Epidermal melanocyte (primary cell): ENCODE measurements at regions not wholly inside any gene's neighbourhood (a gene's known extent, or its start where the extent isn't known, plus 50 kb on each side); places are given as distances from the start of the nearest gene placed in this dataset.

Source experiments
- DNase-seq: peaks from one replicate; pipeline ENCODE4 v3.0.0; 2011; ENCODE audit warnings: low spot score; ENCODE audit not compliant: insufficient read length

- DNase-seq: no peak
Measured at GRCh38 chr4:137075586-137075985, 456.7 kb downstream of the PCDH18 start.

- DNase-seq: no peak
Measured at GRCh38 chr4:137070614-137071013, 461.7 kb downstream of the PCDH18 start.

GRCh38 chr4:137069473-137069872, 462.8 kb downstream of the PCDH18 start:
- DNase-seq: no peak

- DNase-seq: no peak
Measured at GRCh38 chr4:137067735-137068134, 464.6 kb downstream of the PCDH18 start.

GRCh38 chr4:137065311-137065710, 467.0 kb downstream of the PCDH18 start:
- DNase-seq: no peak

- DNase-seq: no peak
Measured at GRCh38 chr4:137063961-137064360, 468.3 kb downstream of the PCDH18 start.

- no peak for DNase-seq
Measured at GRCh38 chr4:137043184-137043583, 489.1 kb downstream of the PCDH18 start.

GRCh38 chr4:137039370-137039769, 492.9 kb downstream of the PCDH18 start:
- no peak for DNase-seq

GRCh38 chr4:137032222-137032621, 500.1 kb downstream of the PCDH18 start:
- no peak for DNase-seq

- DNase-seq: no peak
Measured at GRCh38 chr4:137029026-137029425, 503.3 kb downstream of the PCDH18 start.

- no peak for DNase-seq
Measured at GRCh38 chr4:137025484-137026059, 506.7 kb downstream of the PCDH18 start.

- no peak for DNase-seq
Measured at GRCh38 chr4:137015426-137016409, 516.6 kb downstream of the PCDH18 start.

GRCh38 chr4:137000432-137000831, 531.9 kb downstream of the PCDH18 start:
- no peak for DNase-seq

- DNase-seq: no peak
Measured at GRCh38 chr4:136992032-136992431, 540.3 kb downstream of the PCDH18 start.

GRCh38 chr4:136985683-136986082, 546.6 kb downstream of the PCDH18 start:
- no peak for DNase-seq

- no peak for DNase-seq
Measured at GRCh38 chr4:136967069-136967468, 565.2 kb downstream of the PCDH18 start.

GRCh38 chr4:136965478-136965877, 566.8 kb downstream of the PCDH18 start:
- no peak for DNase-seq

GRCh38 chr4:136962868-136963267, 569.4 kb downstream of the PCDH18 start:
- DNase-seq: no peak

GRCh38 chr4:136946307-136946907, 585.9 kb downstream of the PCDH18 start:
- no peak for DNase-seq

- DNase-seq: no peak
Measured at GRCh38 chr4:136939781-136940180, 592.5 kb downstream of the PCDH18 start.

GRCh38 chr4:136935871-136936270, 596.4 kb downstream of the PCDH18 start:
- DNase-seq: no peak

GRCh38 chr4:136935305-136935704, 597.0 kb downstream of the PCDH18 start:
- DNase-seq: no peak
